ENCODE measurements at regions not wholly inside any gene's neighbourhood (a gene's known extent, or its start where the extent isn't known, plus 50 kb on each side); places are given as distances from the start of the nearest gene placed in this dataset.

- Histone ChIP-seq H3K36me3 (ENCODE audit: control insufficient read depth in 2 of 2, extremely low read depth in 1 of 2, insufficient read depth in 2 of 2, low read length in 2 of 2) (no peaks in the 10 kb centered on the region), H3K27me3 (ENCODE audit: control insufficient read depth in 2 of 2, insufficient read depth in 2 of 2, low read length in 2 of 2) (no peaks in the 10 kb centered on the region), H3K9me3 (replicated peaks; ENCODE audit: control insufficient read depth, insufficient read depth, low read length) (no peaks in the 10 kb centered on the region), H3K4me3 (replicated peaks in 1 of 3; ENCODE audit: insufficient read depth in 1 of 3, low read depth in 1 of 3, low read length in 3 of 3) (no peak overlapping the region), H3K79me2 (ENCODE audit: control insufficient read depth, insufficient read depth, low read length) (no peaks in the 10 kb centered on the region), H3K9me1 (replicated peaks; ENCODE audit: control insufficient read depth, extremely low read depth, insufficient read depth, low read length) (no peaks in the 10 kb centered on the region), H2AFZ (ENCODE audit: low read depth, low read length) (no peak overlapping the region), H4K20me1 (replicated peaks; ENCODE audit: control insufficient read depth, extremely low read depth, insufficient read depth, low read length) (no peaks in the 10 kb centered on the region), H3K4me2 (ENCODE audit: insufficient read depth, low read length) (no peak overlapping the region), H3K27ac (ENCODE audit: insufficient read depth, low read depth, low read length) (no peak overlapping the region), H3K4me1 (ENCODE audit: control insufficient read depth, extremely low read depth, insufficient read depth, low read length) (no peaks in the 10 kb centered on the region), H3K9ac (replicated peaks; ENCODE audit: extremely low read depth, insufficient read depth, low read length) (no peak overlapping the region)
- no TSS peak for BruUV-seq (replicated peaks)
- DNase-seq (ENCODE audit: low read depth, low spot score) (no peak), FAIRE-seq (no peak)
- POLR2A ChIA-PET = no interaction called here
- intact Hi-C loops (cut with micrococcal nuclease) = no loop called here
- CTCF ChIA-PET = interaction anchor here (1.1 to 1.3 kb wide), 2 partner anchors 10 to 92 kb away, joined by 4 read pairs; no protein-coding TSS in a partner anchor
- dilution Hi-C loops (cut with MboI; ENCODE audit: extremely low pct_ligation_motif_present, low sequenced_read_pairs) = no loop called here
- TF ChIP-seq MAX (IDR thresholded peaks at IDR 0.05; ENCODE audit: insufficient read depth, insufficient read length) (no peak), CTCF (IDR thresholded peaks at IDR 0.05; ENCODE audit: extremely low read depth in 1 of 2, insufficient read depth in 1 of 2, low read depth in 1 of 2, low read length in 2 of 2) (no peak), POLR2AphosphoS5 (IDR thresholded peaks at IDR 0.05; ENCODE audit: insufficient read depth, low read depth, low read length) (no peak), POLR2A (IDR thresholded peaks at IDR 0.05; ENCODE audit: low read depth, low read length) (no peak)
Measured at GRCh38 chr18:39406941-39407340, 1841.3 kb upstream of the CELF4 start.

GRCh38 chr18:39403121-39403520, 1837.5 kb upstream of the CELF4 start:
- Histone ChIP-seq H3K9me3 (replicated peaks; ENCODE audit: control insufficient read depth, insufficient read depth, low read length) (no peaks in the 10 kb centered on the region), H3K36me3 (ENCODE audit: control insufficient read depth in 2 of 2, extremely low read depth in 1 of 2, insufficient read depth in 2 of 2, low read length in 2 of 2) (no peaks in the 10 kb centered on the region), H3K9ac (replicated peaks; ENCODE audit: extremely low read depth, insufficient read depth, low read length) (no peak overlapping the region), H3K27ac (ENCODE audit: insufficient read depth, low read depth, low read length) (no peak overlapping the region), H3K4me1 (ENCODE audit: control insufficient read depth, extremely low read depth, insufficient read depth, low read length) (no peaks in the 10 kb centered on the region), H3K79me2 (ENCODE audit: control insufficient read depth, insufficient read depth, low read length) (no peaks in the 10 kb centered on the region), H2AFZ (ENCODE audit: low read depth, low read length) (no peak overlapping the region), H3K9me1 (replicated peaks; ENCODE audit: control insufficient read depth, extremely low read depth, insufficient read depth, low read length) (no peaks in the 10 kb centered on the region), H3K27me3 (ENCODE audit: control insufficient read depth in 2 of 2, insufficient read depth in 2 of 2, low read length in 2 of 2) (no peaks in the 10 kb centered on the region), H4K20me1 (replicated peaks; ENCODE audit: control insufficient read depth, extremely low read depth, insufficient read depth, low read length) (no peaks in the 10 kb centered on the region), H3K4me3 (replicated peaks in 1 of 3; ENCODE audit: insufficient read depth in 1 of 3, low read depth in 1 of 3, low read length in 3 of 3) (no peak overlapping the region), H3K4me2 (ENCODE audit: insufficient read depth, low read length) (no peak overlapping the region)
- ChIA-PET POLR2A (no interaction called here), CTCF (no interaction called here)
- dilution Hi-C loops (cut with MboI; ENCODE audit: extremely low pct_ligation_motif_present, low sequenced_read_pairs) = no loop called here
- intact Hi-C loops (cut with micrococcal nuclease) = no loop called here
- TF ChIP-seq CTCF (IDR thresholded peaks at IDR 0.05; ENCODE audit: extremely low read depth in 1 of 2, insufficient read depth in 1 of 2, low read depth in 1 of 2, low read length in 2 of 2) = no peak
- no peak for TF ChIP-seq POLR2AphosphoS5 (IDR thresholded peaks at IDR 0.05; ENCODE audit: insufficient read depth, low read depth, low read length)
- no peak for TF ChIP-seq POLR2A (IDR thresholded peaks at IDR 0.05; ENCODE audit: low read depth, low read length)
- TF ChIP-seq MAX (IDR thresholded peaks at IDR 0.05; ENCODE audit: insufficient read depth, insufficient read length) = no peak
- no peak for TF ChIP-seq FOS (IDR thresholded peaks at IDR 0.05; ENCODE audit: borderline replicate concordance, insufficient read depth, low read length)
- BruUV-seq (replicated peaks) = no TSS peak
- FAIRE-seq (no peak), DNase-seq (ENCODE audit: low read depth, low spot score) (no peak)

Measured in endothelial cell of umbilical vein (primary cell).